Ishikawa (cell line): ENCODE measurements at regions not wholly inside any gene's neighbourhood (a gene's known extent, or its start where the extent isn't known, plus 50 kb on each side); places are given as distances from the start of the nearest gene placed in this dataset.

Source experiments
- CREB1 ChIP-seq: IDR thresholded peaks from 2 replicates; pipeline ENCODE4 v1.6.1; 2012; ENCODE audit warnings: low read depth
- EGR1 ChIP-seq: IDR thresholded peaks from 2 replicates; pipeline ENCODE4 v1.6.1; 2012
- RAD21 ChIP-seq: IDR thresholded peaks from 2 replicates; pipeline ENCODE4 v1.6.1; 2012; ENCODE audit warnings: low read depth
- TAF1 ChIP-seq: IDR thresholded peaks from 2 replicates; pipeline ENCODE4 v1.6.1; 2012; ENCODE audit warnings: low read depth, mild to moderate bottlenecking
- TEAD4 ChIP-seq: IDR thresholded peaks from 2 replicates; pipeline ENCODE4 v1.6.1; 2012
- YY1 ChIP-seq: IDR thresholded peaks from 2 replicates; pipeline ENCODE4 v1.6.1; 2012; ENCODE audit warnings: low read depth
- TF ChIP-seq, protein P1 (sequence below): IDR thresholded peaks from 2 replicates; pipeline ENCODE4 v1.6.1; 2012; ENCODE audit warnings: low read depth, mild to moderate bottlenecking

DNA sequence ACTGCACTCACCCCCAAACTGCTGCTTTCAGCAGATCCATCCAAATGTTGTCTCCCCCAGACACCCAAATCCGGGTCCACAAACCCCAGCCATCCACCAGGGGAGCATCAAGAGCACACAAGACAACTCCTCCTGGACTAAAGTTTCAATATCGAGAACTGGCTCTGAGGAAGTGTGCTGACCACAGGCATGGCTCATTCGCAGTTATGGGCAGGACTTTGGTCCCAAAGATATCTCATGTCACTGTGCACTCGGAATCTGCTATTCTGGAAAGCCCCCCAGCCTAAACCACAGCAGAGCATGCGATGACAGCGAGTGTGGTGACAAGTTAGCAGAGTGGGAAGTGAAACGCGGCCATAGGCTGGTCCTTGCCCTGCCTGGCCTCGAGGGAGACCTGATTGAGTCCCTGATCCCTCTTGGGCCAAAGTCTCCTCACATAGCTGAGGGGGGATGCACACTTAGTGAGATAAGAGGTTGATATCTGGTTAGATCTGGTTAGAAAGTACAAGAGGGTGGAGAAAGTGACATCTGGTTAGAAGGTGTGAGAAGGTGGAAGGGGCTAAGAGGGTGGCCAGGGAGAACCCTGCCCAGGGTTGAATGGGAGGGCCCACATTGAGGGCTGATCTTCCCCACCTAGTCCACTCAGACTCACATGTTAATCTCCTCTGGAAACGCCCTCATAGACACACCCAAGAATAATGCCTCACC is 149.7 kb downstream of the MRPL14 start:
- TF ChIP-seq CREB1 = no peak
- no peak for TF ChIP-seq TAF1
- no peak for TF ChIP-seq EGR1
- TF ChIP-seq, protein P1, sequence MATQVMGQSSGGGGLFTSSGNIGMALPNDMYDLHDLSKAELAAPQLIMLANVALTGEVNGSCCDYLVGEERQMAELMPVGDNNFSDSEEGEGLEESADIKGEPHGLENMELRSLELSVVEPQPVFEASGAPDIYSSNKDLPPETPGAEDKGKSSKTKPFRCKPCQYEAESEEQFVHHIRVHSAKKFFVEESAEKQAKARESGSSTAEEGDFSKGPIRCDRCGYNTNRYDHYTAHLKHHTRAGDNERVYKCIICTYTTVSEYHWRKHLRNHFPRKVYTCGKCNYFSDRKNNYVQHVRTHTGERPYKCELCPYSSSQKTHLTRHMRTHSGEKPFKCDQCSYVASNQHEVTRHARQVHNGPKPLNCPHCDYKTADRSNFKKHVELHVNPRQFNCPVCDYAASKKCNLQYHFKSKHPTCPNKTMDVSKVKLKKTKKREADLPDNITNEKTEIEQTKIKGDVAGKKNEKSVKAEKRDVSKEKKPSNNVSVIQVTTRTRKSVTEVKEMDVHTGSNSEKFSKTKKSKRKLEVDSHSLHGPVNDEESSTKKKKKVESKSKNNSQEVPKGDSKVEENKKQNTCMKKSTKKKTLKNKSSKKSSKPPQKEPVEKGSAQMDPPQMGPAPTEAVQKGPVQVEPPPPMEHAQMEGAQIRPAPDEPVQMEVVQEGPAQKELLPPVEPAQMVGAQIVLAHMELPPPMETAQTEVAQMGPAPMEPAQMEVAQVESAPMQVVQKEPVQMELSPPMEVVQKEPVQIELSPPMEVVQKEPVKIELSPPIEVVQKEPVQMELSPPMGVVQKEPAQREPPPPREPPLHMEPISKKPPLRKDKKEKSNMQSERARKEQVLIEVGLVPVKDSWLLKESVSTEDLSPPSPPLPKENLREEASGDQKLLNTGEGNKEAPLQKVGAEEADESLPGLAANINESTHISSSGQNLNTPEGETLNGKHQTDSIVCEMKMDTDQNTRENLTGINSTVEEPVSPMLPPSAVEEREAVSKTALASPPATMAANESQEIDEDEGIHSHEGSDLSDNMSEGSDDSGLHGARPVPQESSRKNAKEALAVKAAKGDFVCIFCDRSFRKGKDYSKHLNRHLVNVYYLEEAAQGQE = no peak
- TF ChIP-seq YY1 = no peak
- no peak for TF ChIP-seq RAD21
- TF ChIP-seq TEAD4 = no peak
